GM13976 (cell line): ENCODE measurements at regions not wholly inside any gene's neighbourhood (a gene's known extent, or its start where the extent isn't known, plus 50 kb on each side); places are given as distances from the start of the nearest gene placed in this dataset.

Experiments used
- DNase-seq: peaks from one replicate; pipeline ENCODE4 v3.0.0; 2012; ENCODE audit warnings: low spot score
- CTCF ChIP-seq: IDR thresholded peaks from 2 replicates; pipeline ENCODE4 v1.5.1; 2012; ENCODE audit warnings: borderline replicate concordance, mild to moderate bottlenecking; ENCODE audit not compliant: insufficient read depth; ENCODE audit errors: extremely low read depth, missing control alignments, control extremely low read depth
- in situ Hi-C: fragments of 300-500 bp; cut with MboI; formaldehyde crosslinking; loops from one replicate; pipeline ENCODE4 v1.12.0; 2022; ENCODE audit warnings: low sequenced_read_pairs, mixed read lengths, inconsistent platforms; ENCODE audit not compliant: unreplicated experiment

- no peak for TF ChIP-seq CTCF
- DNase-seq = no peak
- in situ Hi-C loops = no loop called here
Observed at GRCh38 chr3:177300039-177300833, 103.0 kb upstream of the TBL1XR1 start.

GRCh38 chr3:177300842-177301241 is 103.6 kb upstream of the TBL1XR1 start:
- TF ChIP-seq CTCF = no peak
- DNase-seq = no peak
- in situ Hi-C loops = no loop called here

GRCh38 chr3:177306252-177306651 is 109.0 kb upstream of the TBL1XR1 start:
- TF ChIP-seq CTCF = no peak
- in situ Hi-C loops = no loop called here
- no peak for DNase-seq

- no peak for TF ChIP-seq CTCF
- DNase-seq = no peak
- in situ Hi-C loops = no loop called here
Observed at GRCh38 chr3:177307391-177307790, 110.1 kb upstream of the TBL1XR1 start.

- in situ Hi-C loops = no loop called here
- TF ChIP-seq CTCF = no peak
- DNase-seq = no peak
Observed at GRCh38 chr3:177307826-177308225, 110.5 kb upstream of the TBL1XR1 start.

- TF ChIP-seq CTCF = no peak
- in situ Hi-C loops = no loop called here
- no peak for DNase-seq
Observed at GRCh38 chr3:177308286-177308685, 111.0 kb upstream of the TBL1XR1 start.
